ENCODE measurements at regions not wholly inside any gene's neighbourhood (a gene's known extent, or its start where the extent isn't known, plus 50 kb on each side); places are given as distances from the start of the nearest gene placed in this dataset.

DNA sequence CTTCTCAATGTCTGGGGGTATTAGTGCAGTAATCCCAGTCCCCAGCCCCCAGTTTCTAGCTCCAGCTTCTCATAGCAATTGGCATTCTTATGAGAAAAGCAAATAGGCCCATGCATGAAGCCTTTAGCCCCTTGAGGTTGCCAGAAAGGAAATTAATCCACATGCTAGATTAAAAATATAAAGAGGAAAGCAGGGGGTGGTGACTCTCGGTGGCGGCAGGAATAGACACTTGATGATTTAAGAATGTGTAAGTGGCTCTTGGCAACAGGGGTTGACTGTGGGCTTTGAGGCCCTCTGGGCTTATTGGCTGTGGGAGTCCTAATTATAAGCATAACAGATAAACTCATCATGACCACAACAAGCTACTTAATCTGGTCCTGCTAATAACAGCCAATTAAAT lies 1367.3 kb upstream of the FLRT2 start:
- CTCF ChIA-PET = no interaction called here
- no peaks in the 10 kb centered on the region for H3K27me3 ChIP-seq (ENCODE audit: control insufficient read depth, insufficient read depth, low read length)
- no peak overlapping the region for H3K4me3 ChIP-seq (ENCODE audit: low read depth, low read length)

DNA sequence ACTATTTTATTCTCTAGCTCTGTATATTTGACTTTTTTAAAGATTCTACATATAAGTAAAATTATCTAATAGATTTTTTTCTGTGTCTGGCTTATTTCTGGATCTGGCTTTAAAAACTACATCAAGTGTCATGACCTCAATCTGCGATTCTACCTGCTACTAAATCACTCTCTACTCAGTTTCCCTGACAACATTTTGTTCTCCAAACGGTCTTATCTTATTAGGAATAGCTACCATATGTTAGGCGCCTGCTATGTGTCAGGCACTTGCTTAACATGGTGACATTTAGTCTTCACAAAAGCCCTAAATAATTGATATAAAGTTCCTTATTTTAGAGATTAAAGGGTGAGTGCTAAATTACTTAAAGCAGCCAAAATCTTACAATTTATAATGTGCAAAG lies 1362.9 kb upstream of the FLRT2 start:
- ChIA-PET POLR2A (no interaction called here), CTCF (no interaction called here)
- Histone ChIP-seq H3K27me3 (ENCODE audit: control insufficient read depth, insufficient read depth, low read length) (no peaks in the 10 kb centered on the region), H3K9me3 (ENCODE audit: control insufficient read depth, insufficient read depth, low read length) (no peaks in the 10 kb centered on the region), H3K4me3 (ENCODE audit: low read depth, low read length) (no peak overlapping the region), H3K27ac (ENCODE audit: low read depth, low read length) (no peak overlapping the region)
- no peak for DNase-seq (ENCODE audit: low read depth, low spot score)
- TF ChIP-seq, protein P1, sequence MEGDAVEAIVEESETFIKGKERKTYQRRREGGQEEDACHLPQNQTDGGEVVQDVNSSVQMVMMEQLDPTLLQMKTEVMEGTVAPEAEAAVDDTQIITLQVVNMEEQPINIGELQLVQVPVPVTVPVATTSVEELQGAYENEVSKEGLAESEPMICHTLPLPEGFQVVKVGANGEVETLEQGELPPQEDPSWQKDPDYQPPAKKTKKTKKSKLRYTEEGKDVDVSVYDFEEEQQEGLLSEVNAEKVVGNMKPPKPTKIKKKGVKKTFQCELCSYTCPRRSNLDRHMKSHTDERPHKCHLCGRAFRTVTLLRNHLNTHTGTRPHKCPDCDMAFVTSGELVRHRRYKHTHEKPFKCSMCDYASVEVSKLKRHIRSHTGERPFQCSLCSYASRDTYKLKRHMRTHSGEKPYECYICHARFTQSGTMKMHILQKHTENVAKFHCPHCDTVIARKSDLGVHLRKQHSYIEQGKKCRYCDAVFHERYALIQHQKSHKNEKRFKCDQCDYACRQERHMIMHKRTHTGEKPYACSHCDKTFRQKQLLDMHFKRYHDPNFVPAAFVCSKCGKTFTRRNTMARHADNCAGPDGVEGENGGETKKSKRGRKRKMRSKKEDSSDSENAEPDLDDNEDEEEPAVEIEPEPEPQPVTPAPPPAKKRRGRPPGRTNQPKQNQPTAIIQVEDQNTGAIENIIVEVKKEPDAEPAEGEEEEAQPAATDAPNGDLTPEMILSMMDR (IDR thresholded peaks at IDR 0.05; ENCODE audit: low read depth, low read length) = no peak

More for the DNA sequence above, 1367.3 kb upstream of the FLRT2 start:
- no peak for DNase-seq (ENCODE audit: low read depth, low spot score)
- POLR2A ChIA-PET = no interaction called here
- Histone ChIP-seq H3K27ac (ENCODE audit: low read depth, low read length) (no peak overlapping the region), H3K9me3 (ENCODE audit: control insufficient read depth, insufficient read depth, low read length) (no peaks in the 10 kb centered on the region)
- TF ChIP-seq, protein P1 (IDR thresholded peaks at IDR 0.05; ENCODE audit: low read depth, low read length) = no peak

DNA sequence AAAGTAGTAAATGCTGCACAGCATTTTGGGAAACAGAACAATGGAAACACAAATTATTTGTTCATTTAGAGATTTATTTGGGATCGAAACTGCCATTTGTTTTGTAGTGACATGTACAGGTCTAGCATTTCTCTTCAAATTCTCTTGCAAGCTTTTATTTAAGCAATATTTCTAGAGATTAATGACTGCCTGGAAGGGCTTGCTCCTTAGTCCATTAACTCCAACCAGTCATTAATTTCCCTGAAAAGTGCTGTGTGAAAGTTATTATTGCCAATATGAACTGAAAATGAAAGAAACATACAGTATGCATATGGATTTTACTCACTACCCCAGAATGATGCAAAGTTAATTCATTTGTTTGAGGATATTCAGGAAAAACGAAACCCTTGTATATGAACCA lies 1349.6 kb upstream of the FLRT2 start:
- no peak overlapping the region for H3K27ac ChIP-seq (ENCODE audit: low read depth, low read length)
- POLR2A ChIA-PET = no interaction called here
- TF ChIP-seq, protein P1 (IDR thresholded peaks at IDR 0.05; ENCODE audit: low read depth, low read length) = no peak
- DNase-seq (ENCODE audit: low read depth, low spot score) = no peak
- CTCF ChIA-PET = no interaction called here
- no peaks in the 10 kb centered on the region for H3K27me3 ChIP-seq (ENCODE audit: control insufficient read depth, insufficient read depth, low read length)
- no peak overlapping the region for H3K4me3 ChIP-seq (ENCODE audit: low read depth, low read length)
- H3K9me3 ChIP-seq (ENCODE audit: control insufficient read depth, insufficient read depth, low read length) = no peaks in the 10 kb centered on the region

DNA sequence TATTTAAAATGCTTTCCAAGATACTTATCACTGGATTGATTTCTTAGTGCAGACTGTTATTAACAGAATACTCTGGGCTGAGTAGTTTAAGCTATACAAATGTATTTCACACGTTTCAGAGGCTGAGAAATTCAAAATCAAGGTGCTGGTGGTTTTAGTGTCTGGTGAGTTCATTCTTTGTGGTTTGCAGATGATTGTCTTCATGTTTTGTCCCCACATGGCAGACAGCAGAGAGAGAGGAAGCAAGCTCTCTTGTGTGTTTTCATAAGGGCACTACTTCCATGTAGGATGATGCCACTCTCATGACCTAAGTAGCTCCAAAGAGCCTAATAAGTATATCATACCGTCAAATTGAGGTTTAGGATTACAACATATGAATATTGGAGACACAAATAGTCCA lies 1348.9 kb upstream of the FLRT2 start:
- DNase-seq (ENCODE audit: low read depth, low spot score) = no peak
- Histone ChIP-seq H3K27ac (ENCODE audit: low read depth, low read length) (no peak overlapping the region), H3K9me3 (ENCODE audit: control insufficient read depth, insufficient read depth, low read length) (no peaks in the 10 kb centered on the region), H3K27me3 (ENCODE audit: control insufficient read depth, insufficient read depth, low read length) (no peaks in the 10 kb centered on the region), H3K4me3 (ENCODE audit: low read depth, low read length) (no peak overlapping the region)
- ChIA-PET CTCF (interaction anchor here (1.0 kb wide), 1 partner anchor 25 kb away, joined by 3 read pairs; no protein-coding TSS in a partner anchor), POLR2A (no interaction called here)
- TF ChIP-seq, protein P1 (IDR thresholded peaks at IDR 0.05; ENCODE audit: low read depth, low read length) = no peak

DNA sequence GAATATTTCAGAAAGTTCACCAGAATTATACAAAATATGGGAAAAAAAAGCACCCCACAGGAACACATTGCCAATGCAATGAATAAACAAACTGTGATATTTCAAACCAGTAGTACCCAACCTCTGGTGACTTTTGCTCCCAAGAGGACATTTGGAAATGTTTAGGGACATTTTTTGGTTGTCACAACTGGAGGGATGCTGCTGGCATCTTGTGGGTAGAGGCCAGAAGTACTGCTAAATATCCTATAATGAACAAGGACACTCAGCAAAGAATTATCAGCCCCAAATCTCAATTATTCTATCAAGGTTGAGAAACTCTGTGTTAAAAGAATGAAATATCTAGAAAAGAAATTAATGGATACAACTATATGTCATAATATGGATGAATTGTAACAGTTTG lies 1334.4 kb upstream of the FLRT2 start:
- no peak overlapping the region for H3K27ac ChIP-seq (ENCODE audit: low read depth, low read length)
- ChIA-PET CTCF (no interaction called here), POLR2A (no interaction called here)
- H3K4me3 ChIP-seq (ENCODE audit: low read depth, low read length) = no peak overlapping the region
- peaks cover 3% of the 10 kb centered on the region; the same call in 1 of the 2 replicates for H3K9me3 ChIP-seq (ENCODE audit: control insufficient read depth, insufficient read depth, low read length)
- TF ChIP-seq, protein P1 (IDR thresholded peaks at IDR 0.05; ENCODE audit: low read depth, low read length) = no peak
- no peak for DNase-seq (ENCODE audit: low read depth, low spot score)
- no peaks in the 10 kb centered on the region for H3K27me3 ChIP-seq (ENCODE audit: control insufficient read depth, insufficient read depth, low read length)
